ENCODE measurements at regions not wholly inside any gene's neighbourhood (a gene's known extent, or its start where the extent isn't known, plus 50 kb on each side); places are given as distances from the start of the nearest gene placed in this dataset.

DNA sequence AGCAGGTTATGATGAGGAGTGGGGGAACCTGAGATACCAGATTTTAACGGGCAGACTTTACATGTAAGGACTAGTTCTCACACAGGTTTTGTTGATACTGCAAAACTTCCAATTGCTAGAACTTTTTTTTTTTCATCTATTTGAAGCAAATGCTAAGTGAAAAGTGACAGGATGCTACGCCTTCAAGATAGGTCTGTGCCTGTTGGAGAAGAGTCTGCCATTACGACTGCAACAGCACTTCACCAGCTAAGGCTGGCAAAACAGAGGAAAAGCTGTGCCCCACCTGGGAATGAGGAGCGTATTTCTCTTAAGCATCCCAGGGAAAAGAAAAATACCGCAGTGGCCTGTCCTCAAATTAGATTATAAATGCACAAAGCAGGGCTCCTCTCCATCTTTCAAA, 102.0 kb upstream of the CDH6 start (continued):
- TF ChIP-seq, protein P1, sequence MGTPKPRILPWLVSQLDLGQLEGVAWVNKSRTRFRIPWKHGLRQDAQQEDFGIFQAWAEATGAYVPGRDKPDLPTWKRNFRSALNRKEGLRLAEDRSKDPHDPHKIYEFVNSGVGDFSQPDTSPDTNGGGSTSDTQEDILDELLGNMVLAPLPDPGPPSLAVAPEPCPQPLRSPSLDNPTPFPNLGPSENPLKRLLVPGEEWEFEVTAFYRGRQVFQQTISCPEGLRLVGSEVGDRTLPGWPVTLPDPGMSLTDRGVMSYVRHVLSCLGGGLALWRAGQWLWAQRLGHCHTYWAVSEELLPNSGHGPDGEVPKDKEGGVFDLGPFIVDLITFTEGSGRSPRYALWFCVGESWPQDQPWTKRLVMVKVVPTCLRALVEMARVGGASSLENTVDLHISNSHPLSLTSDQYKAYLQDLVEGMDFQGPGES (IDR thresholded peaks at IDR 0.05; ENCODE audit: low read depth, low read length), result no peak
- TF ChIP-seq, protein P2, sequence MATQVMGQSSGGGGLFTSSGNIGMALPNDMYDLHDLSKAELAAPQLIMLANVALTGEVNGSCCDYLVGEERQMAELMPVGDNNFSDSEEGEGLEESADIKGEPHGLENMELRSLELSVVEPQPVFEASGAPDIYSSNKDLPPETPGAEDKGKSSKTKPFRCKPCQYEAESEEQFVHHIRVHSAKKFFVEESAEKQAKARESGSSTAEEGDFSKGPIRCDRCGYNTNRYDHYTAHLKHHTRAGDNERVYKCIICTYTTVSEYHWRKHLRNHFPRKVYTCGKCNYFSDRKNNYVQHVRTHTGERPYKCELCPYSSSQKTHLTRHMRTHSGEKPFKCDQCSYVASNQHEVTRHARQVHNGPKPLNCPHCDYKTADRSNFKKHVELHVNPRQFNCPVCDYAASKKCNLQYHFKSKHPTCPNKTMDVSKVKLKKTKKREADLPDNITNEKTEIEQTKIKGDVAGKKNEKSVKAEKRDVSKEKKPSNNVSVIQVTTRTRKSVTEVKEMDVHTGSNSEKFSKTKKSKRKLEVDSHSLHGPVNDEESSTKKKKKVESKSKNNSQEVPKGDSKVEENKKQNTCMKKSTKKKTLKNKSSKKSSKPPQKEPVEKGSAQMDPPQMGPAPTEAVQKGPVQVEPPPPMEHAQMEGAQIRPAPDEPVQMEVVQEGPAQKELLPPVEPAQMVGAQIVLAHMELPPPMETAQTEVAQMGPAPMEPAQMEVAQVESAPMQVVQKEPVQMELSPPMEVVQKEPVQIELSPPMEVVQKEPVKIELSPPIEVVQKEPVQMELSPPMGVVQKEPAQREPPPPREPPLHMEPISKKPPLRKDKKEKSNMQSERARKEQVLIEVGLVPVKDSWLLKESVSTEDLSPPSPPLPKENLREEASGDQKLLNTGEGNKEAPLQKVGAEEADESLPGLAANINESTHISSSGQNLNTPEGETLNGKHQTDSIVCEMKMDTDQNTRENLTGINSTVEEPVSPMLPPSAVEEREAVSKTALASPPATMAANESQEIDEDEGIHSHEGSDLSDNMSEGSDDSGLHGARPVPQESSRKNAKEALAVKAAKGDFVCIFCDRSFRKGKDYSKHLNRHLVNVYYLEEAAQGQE (IDR thresholded peaks at IDR 0.05; ENCODE audit: low read depth, low read length), result no peak
- TF ChIP-seq GATA2 (CRISPR knock-in tag; IDR thresholded peaks at IDR 0.05) (no peak), EP300 (IDR thresholded peaks at IDR 0.05; ENCODE audit: borderline replicate concordance in 1 of 2, low read depth in 1 of 2, low read length in 1 of 2) (no peak), TEAD4 (IDR thresholded peaks at IDR 0.05; ENCODE audit: borderline replicate concordance, insufficient read depth) (no peak), RFX5 (IDR thresholded peaks at IDR 0.05; ENCODE audit: low read length) (no peak), SIN3A (IDR thresholded peaks at IDR 0.05; ENCODE audit: borderline replicate concordance, low read depth, low read length) (no peak), FOXM1 (IDR thresholded peaks at IDR 0.05; ENCODE audit: low read depth) (no peak), JUND (IDR thresholded peaks at IDR 0.05) (no peak)
- TF ChIP-seq, protein P3, sequence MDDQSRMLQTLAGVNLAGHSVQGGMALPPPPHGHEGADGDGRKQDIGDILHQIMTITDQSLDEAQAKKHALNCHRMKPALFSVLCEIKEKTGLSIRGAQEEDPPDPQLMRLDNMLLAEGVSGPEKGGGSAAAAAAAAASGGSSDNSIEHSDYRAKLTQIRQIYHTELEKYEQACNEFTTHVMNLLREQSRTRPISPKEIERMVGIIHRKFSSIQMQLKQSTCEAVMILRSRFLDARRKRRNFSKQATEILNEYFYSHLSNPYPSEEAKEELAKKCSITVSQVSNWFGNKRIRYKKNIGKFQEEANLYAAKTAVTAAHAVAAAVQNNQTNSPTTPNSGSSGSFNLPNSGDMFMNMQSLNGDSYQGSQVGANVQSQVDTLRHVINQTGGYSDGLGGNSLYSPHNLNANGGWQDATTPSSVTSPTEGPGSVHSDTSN (IDR thresholded peaks at IDR 0.05), result no peak

DNA sequence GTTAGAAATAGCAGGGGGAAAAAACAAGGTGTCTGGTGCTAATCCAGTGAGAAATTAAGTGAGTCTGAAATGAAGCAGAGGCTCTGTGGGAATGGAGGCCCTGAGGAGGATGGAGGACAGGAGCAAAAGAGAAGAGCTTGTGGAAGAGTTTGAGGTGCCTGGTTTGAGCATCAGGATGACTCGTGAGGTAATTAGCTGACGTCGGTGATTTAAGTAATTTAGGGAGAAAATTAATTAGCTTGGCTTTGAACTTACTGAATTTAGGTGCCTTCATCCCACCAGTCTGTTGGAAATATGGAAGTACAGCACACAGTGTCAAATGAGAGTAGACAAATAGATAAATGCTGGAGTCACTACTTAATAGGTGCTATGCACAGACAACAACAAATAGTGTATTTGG, 103.0 kb upstream of the CDH6 start:
- no peaks in the 10 kb centered on the region for H3K27me3 ChIP-seq (ENCODE audit: insufficient read depth)
- H3K9me3 ChIP-seq, result no peaks in the 10 kb centered on the region
- H3K9ac ChIP-seq, result no peak overlapping the region
- H3K79me2 ChIP-seq (ENCODE audit: insufficient read depth), result no peaks in the 10 kb centered on the region
- H4K20me1 ChIP-seq (ENCODE audit: insufficient read depth), result no peaks in the 10 kb centered on the region
- TF ChIP-seq JUND (IDR thresholded peaks at IDR 0.05) (no peak), RCOR1 (IDR thresholded peaks at IDR 0.05; ENCODE audit: low read length) (no peak), RFX5 (IDR thresholded peaks at IDR 0.05; ENCODE audit: low read length) (no peak), YY1 (IDR thresholded peaks at IDR 0.05; ENCODE audit: low read depth) (no peak), TAF1 (IDR thresholded peaks at IDR 0.05; ENCODE audit: borderline replicate concordance, low read depth, low read length) (no peak)
- no peak overlapping the region for H3K4me3 ChIP-seq (ENCODE audit: low read depth in 2 of 2, low read length in 1 of 2)
- ChIA-PET POLR2A (no interaction called here), CTCF (no interaction called here)
- no peaks in the 10 kb centered on the region for H3K36me3 ChIP-seq (replicated peaks in 1 of 2; ENCODE audit: control insufficient read depth in 1 of 2, insufficient read depth in 2 of 2, low read length in 1 of 2)
- no peaks in the 10 kb centered on the region for H3F3A ChIP-seq (replicated peaks; ENCODE audit: insufficient read depth)
- H3K9me2 ChIP-seq, result no peaks in the 10 kb centered on the region
- no peak overlapping the region for H3K4me2 ChIP-seq
- WGBS (ENCODE audit: low lambda C conversion rate), result 2% methylated on average over 3 of the region's 3 CpGs
- no peak overlapping the region for H2AFZ ChIP-seq (ENCODE audit: low read depth)
- H3K27ac ChIP-seq (ENCODE audit: low read depth in 2 of 2, low read length in 1 of 2), result no peak overlapping the region
- DNase-seq, result no peak
- H3K4me1 ChIP-seq (ENCODE audit: control insufficient read depth in 1 of 2, insufficient read depth in 2 of 2, low read depth in 1 of 2, low read length in 1 of 2), result no peaks in the 10 kb centered on the region

Data from SK-N-SH (cell line).